Left ventricle myocardium inferior (tissue), 1 donor: ENCODE measurements at regions not wholly inside any gene's neighbourhood (a gene's known extent, or its start where the extent isn't known, plus 50 kb on each side); places are given as distances from the start of the nearest gene placed in this dataset.

ENCODE experiments used
- DNase-seq: peaks from one replicate; pipeline ENCODE4 v3.0.0-alpha.2; 2020
- H3K27ac ChIP-seq: fragments of 200-600 bp; replicated peaks from 2 replicates; pipeline ENCODE4 v1.8.0; 2021
- H3K27me3 ChIP-seq: fragments of 200-600 bp; 2 replicates; pipeline ENCODE4 v1.8.0; 2021; ENCODE audit warnings: low read depth
- H3K36me3 ChIP-seq: fragments of 200-600 bp; 2 replicates; pipeline ENCODE4 v1.8.0; 2021
- H3K4me1 ChIP-seq: fragments of 200-600 bp; 2 replicates; pipeline ENCODE4 v1.8.0; 2021
- H3K4me3 ChIP-seq: fragments of 200-600 bp; 2 replicates; pipeline ENCODE4 v1.8.0; 2021; ENCODE audit warnings: mild to moderate bottlenecking, moderate library complexity
- H3K9me3 ChIP-seq: fragments of 200-600 bp; replicated peaks from 2 replicates; pipeline ENCODE4 v1.8.0; 2021
- CTCF ChIP-seq: fragments of 200-600 bp; IDR thresholded peaks from 2 replicates; pipeline ENCODE4 v1.8.0; 2021; ENCODE audit warnings: antibody characterized with exemption, mild to moderate bottlenecking, borderline replicate concordance
- intact Hi-C: fragments of 100-400 bp; cut with micrococcal nuclease; formaldehyde crosslinking; loops from one replicate; pipeline ENCODE4 v1.11.0; 2022
- donor health status: DM: no; HTN: yes; CAD: no; lungs with severe emphysema.

DNA sequence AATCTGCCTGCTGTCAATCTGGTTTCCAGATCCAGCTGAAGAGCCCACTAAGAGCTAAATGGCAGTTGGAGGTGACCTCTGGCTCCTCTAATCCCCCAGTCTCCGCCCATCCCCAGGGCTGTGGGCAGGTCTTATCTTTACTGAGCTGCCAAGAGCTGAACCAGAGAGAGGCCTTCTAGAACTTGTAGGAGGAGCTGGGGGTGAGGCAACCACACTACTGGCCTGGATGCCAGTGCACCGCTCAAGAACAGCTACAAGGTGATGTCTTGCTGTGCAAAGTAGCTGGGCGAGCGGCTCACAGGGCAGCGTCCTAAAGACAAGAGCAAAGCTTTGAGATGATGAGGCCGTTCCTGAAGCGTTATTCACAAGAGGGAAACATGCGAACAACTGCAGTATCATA lies 374.6 kb downstream of the CTTN start:
- Histone ChIP-seq H3K27ac (no peak overlapping the region), H3K4me3 (no peak overlapping the region), H3K4me1 (no peaks in the 10 kb centered on the region), H3K27me3 (peaks cover 16% of the 10 kb centered on the region), H3K9me3 (peaks cover 15% of the 10 kb centered on the region), H3K36me3 (no peaks in the 10 kb centered on the region)
- intact Hi-C loops = no loop called here
- no peak for TF ChIP-seq CTCF
- DNase-seq = no peak

GRCh38 chr11:70775386-70776075 lies 377.2 kb downstream of the CTTN start:
- H3K4me1 ChIP-seq = no peaks in the 10 kb centered on the region
- no peak overlapping the region for H3K4me3 ChIP-seq

GRCh38 chr11:70776914-70777532 lies 378.7 kb downstream of the CTTN start:
- no peaks in the 10 kb centered on the region for H3K4me1 ChIP-seq
- intact Hi-C loops = no loop called here

More at GRCh38 chr11:70775386-70776075, 377.2 kb downstream of the CTTN start:
- Histone ChIP-seq H3K27ac (no peak overlapping the region), H3K36me3 (no peaks in the 10 kb centered on the region), H3K27me3 (peaks cover 14% of the 10 kb centered on the region), H3K9me3 (peaks cover 15% of the 10 kb centered on the region)
- intact Hi-C loops = no loop called here
- no peak for DNase-seq
- no peak for TF ChIP-seq CTCF

DNA sequence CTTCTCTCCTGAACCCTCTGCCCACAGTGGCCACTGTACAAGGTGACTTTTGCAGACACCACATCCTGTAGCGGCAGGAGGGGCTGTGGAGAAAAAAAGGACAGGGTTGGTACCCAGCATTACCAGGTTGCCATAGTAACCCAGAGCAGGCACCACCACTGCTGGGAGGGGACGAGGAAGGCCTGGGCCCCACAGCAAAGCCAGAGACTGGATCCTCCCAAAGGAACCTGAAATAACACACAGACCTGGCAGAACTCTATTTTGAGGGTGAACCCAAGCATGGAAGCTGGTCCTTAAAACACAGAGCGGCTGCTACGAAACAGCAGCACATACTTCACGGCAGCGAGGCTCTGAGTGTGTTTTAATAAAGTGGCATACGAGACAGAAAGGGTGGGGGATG lies 380.6 kb downstream of the CTTN start:
- no peaks in the 10 kb centered on the region for H3K4me1 ChIP-seq
- no peak for TF ChIP-seq CTCF
- H3K4me3 ChIP-seq = no peak overlapping the region
- intact Hi-C loops = no loop called here
- H3K36me3 ChIP-seq = no peaks in the 10 kb centered on the region
- H3K27me3 ChIP-seq = peaks cover 8% of the 10 kb centered on the region
- H3K27ac ChIP-seq = no peak overlapping the region
- DNase-seq = no peak
- H3K9me3 ChIP-seq = peaks cover 5% of the 10 kb centered on the region

More at GRCh38 chr11:70776914-70777532, 378.7 kb downstream of the CTTN start:
- Histone ChIP-seq H3K27ac (no peak overlapping the region), H3K4me3 (no peak overlapping the region), H3K27me3 (peaks cover 8% of the 10 kb centered on the region), H3K9me3 (peaks cover 15% of the 10 kb centered on the region), H3K36me3 (no peaks in the 10 kb centered on the region)
- no peak for TF ChIP-seq CTCF
- no peak for DNase-seq

GRCh38 chr11:70779433-70780245 lies 381.3 kb downstream of the CTTN start:
- DNase-seq = no peak
- Histone ChIP-seq H3K9me3 (no peaks in the 10 kb centered on the region), H3K27ac (no peak overlapping the region), H3K27me3 (peaks cover 9% of the 10 kb centered on the region), H3K36me3 (no peaks in the 10 kb centered on the region), H3K4me3 (no peak overlapping the region), H3K4me1 (no peaks in the 10 kb centered on the region)
- TF ChIP-seq CTCF = no peak
- intact Hi-C loops = no loop called here
